Right atrium auricular region (tissue), 2 donors: ENCODE measurements at regions not wholly inside any gene's neighbourhood (a gene's known extent, or its start where the extent isn't known, plus 50 kb on each side); places are given as distances from the start of the nearest gene placed in this dataset.

Source experiments
- DNase-seq: peaks from one replicate; pipeline ENCODE4 v3.0.0-alpha.2; 2019; ENCODE audit warnings: low spot score
- H3K27ac ChIP-seq, 2 donors: fragments of 200-600 bp; sonication (generic); 1 replicate in 1 of 2; 2 replicates in 1 of 2; pipeline ENCODE4 v1.5.1; 2016 to 2019
- H3K27me3 ChIP-seq, 2 donors: fragments of 200-600 bp; sonication (generic); one replicate each; pipeline versions ENCODE4 v1.5.1 to v1.6.0; 2017 to 2019
- H3K36me3 ChIP-seq: fragments of 200-600 bp; sonication (generic); one replicate; pipeline ENCODE4 v1.5.1; 2016
- H3K4me1 ChIP-seq, 2 donors: fragments of 200-600 bp; sonication (generic); one replicate each; pipeline versions ENCODE4 v1.5.1 to v1.6.0; 2017 to 2019
- H3K4me3 ChIP-seq, 2 donors: fragments of 200-600 bp; sonication (generic); 1 replicate in 1 of 2; 2 replicates in 1 of 2; pipeline ENCODE4 v1.5.1; 2017 to 2019; ENCODE audit warnings: mild to moderate bottlenecking in 1 of 2, moderate library complexity in 1 of 2
- H3K9me3 ChIP-seq, 2 donors: fragments of 200-600 bp; sonication (generic); one replicate each; pipeline ENCODE4 v1.5.1; 2019
- CTCF ChIP-seq, 2 donors: fragments of 200-600 bp; sonication (generic); IDR thresholded peaks; one replicate each; pipeline ENCODE4 v1.5.1; 2019; ENCODE audit warnings: antibody characterized with exemption in 2 of 2

- TF ChIP-seq CTCF (IDR thresholded peaks at IDR 0.05) = no peak
- Histone ChIP-seq H3K36me3 (no peaks in the 10 kb centered on the region), H3K27me3 (no peaks in the 10 kb centered on the region), H3K4me1 (peaks cover 0 to 6% of the 10 kb centered on the region in 2 donors), H3K27ac (peak overlapping the region; percentile 1 to 11), H3K4me3 (no peak overlapping the region), H3K9me3 (no peaks in the 10 kb centered on the region)
- DNase-seq = no peak
Observed at GRCh38 chr2:23243073-23243659, 141.8 kb upstream of the KLHL29 start.

DNA sequence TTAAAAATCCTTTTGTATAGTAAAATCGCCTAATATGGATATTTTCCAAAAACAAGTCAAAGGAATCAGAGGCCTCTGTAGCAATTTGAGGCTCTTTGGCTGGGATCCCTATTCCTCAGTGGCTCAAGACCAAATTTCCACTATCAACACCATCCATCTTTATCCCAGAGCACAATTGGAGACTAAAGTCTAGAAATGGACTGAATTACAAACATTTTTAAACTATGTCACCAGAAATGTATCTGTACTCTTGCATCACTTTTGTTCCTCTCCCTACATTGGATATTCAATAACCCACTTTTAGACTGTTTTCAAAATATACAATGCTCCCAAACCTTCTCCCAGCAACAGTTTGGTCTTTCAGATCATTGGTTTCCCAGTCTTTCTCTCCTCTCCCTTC is 140.4 kb upstream of the KLHL29 start:
- TF ChIP-seq CTCF (IDR thresholded peaks at IDR 0.05) = no peak
- no peaks in the 10 kb centered on the region for H3K9me3 ChIP-seq
- no peak overlapping the region for H3K4me3 ChIP-seq
- H3K36me3 ChIP-seq = no peaks in the 10 kb centered on the region
- DNase-seq = no peak
- no peak overlapping the region for H3K27ac ChIP-seq
- H3K4me1 ChIP-seq = peaks cover 0 to 6% of the 10 kb centered on the region in 2 donors
- no peaks in the 10 kb centered on the region for H3K27me3 ChIP-seq

DNA sequence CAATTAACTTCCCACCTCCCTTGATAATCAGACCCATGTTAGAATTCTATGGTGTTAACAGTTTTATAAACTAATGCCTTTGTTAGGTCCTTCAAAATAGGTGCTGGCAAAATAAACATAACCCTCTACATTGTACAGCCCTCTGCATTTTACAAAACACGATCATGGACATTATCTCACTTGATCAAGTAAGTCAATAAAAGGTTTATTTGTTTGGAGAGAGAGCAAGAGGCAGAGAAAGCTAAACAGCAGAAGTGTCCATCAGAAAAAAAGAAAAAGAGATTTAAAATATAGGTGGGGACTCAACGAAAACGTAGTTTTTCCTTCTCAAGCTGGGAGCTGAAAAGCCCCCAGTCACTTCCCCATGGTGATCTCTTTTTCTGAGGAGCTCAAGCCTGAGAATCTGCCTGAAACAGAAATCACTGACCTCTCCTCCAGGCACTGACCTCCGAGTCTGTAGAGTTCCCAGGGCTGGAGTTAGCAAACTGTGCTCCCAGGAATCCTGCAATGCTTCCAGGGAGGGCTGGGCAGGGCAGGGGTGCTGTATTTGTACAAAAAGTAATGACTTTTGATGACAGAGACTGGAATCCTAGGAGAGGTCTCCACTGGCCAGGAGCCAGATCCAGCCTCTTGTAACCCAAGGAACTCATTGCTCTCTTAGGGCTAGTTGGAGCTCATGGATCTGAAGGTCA is 137.8 kb upstream of the KLHL29 start:
- H3K4me1 ChIP-seq = peaks cover 0 to 13% of the 10 kb centered on the region in 2 donors
- no peak overlapping the region for H3K4me3 ChIP-seq
- H3K27ac ChIP-seq = no peak overlapping the region
- no peaks in the 10 kb centered on the region for H3K9me3 ChIP-seq
- no peaks in the 10 kb centered on the region for H3K27me3 ChIP-seq
- no peak for TF ChIP-seq CTCF (IDR thresholded peaks at IDR 0.05)
- no peaks in the 10 kb centered on the region for H3K36me3 ChIP-seq
- DNase-seq = no peak

DNA sequence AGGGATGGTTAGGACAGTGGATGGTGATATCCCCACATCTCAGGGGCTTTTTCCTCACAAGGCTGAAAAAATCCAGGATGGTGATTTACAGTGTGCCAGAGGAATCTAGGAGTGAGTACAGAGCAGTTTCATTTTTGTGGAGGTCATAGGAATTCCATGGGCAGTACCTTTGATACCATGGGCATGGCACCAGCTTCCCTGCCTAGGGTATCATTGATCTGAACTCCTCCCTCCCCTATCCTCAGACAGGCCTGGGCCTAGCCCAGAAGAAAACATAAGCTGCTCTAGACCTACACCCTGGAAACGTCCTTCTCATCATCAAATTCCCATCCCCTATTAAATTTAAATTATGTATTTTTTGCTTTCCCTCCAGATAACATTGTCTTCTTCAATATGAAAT is 136.3 kb upstream of the KLHL29 start:
- no peak overlapping the region for H3K4me3 ChIP-seq
- DNase-seq = no peak
- H3K36me3 ChIP-seq = no peaks in the 10 kb centered on the region
- no peak overlapping the region for H3K27ac ChIP-seq
- no peak for TF ChIP-seq CTCF (IDR thresholded peaks at IDR 0.05)
- H3K4me1 ChIP-seq = peaks cover 0 to 7% of the 10 kb centered on the region in 2 donors
- H3K9me3 ChIP-seq = no peaks in the 10 kb centered on the region
- H3K27me3 ChIP-seq = no peaks in the 10 kb centered on the region

- no peaks in the 10 kb centered on the region for H3K36me3 ChIP-seq
- H3K27ac ChIP-seq = no peak overlapping the region
Observed at GRCh38 chr2:23249348-23249747, 135.6 kb upstream of the KLHL29 start.

More at GRCh38 chr2:23249348-23249747, 135.6 kb upstream of the KLHL29 start:
- no peak overlapping the region for H3K4me3 ChIP-seq
- H3K4me1 ChIP-seq = peaks cover 0 to 7% of the 10 kb centered on the region in 2 donors
- DNase-seq = peak; percentile 67
- no peaks in the 10 kb centered on the region for H3K9me3 ChIP-seq
- no peaks in the 10 kb centered on the region for H3K27me3 ChIP-seq
- no peak for TF ChIP-seq CTCF (IDR thresholded peaks at IDR 0.05)
